ENCODE measurements at regions not wholly inside any gene's neighbourhood (a gene's known extent, or its start where the extent isn't known, plus 50 kb on each side); places are given as distances from the start of the nearest gene placed in this dataset.

GRCh38 chr1:58881471-58881994, 97.7 kb upstream of the JUN start (continued):
- TF ChIP-seq PRDM10 (IDR thresholded peaks at IDR 0.05; ENCODE audit: partially characterized antibody), result no peak
- TF ChIP-seq GABPA (tag; conservative IDR thresholded peaks at IDR 0.05; ENCODE audit: low read depth), result 0 out of 2 replicates have a peak, but pooled peaks have one; percentile 12
- peak; percentile 80; the same call in 1 of the 2 replicates for TF ChIP-seq ESRRA (IDR thresholded peaks at IDR 0.05; ENCODE audit: borderline replicate concordance, low read depth)
- no peak for TF ChIP-seq ZNF507 (tag; conservative IDR thresholded peaks at IDR 0.05)
- TF ChIP-seq MEF2A (IDR thresholded peaks at IDR 0.05; ENCODE audit: control insufficient read depth, low read depth, low read length), result peak; percentile 70
- TF ChIP-seq BHLHE40 (IDR thresholded peaks at IDR 0.05; ENCODE audit: low read length), result peak; percentile 9; the same call in 1 of the 2 replicates
- TF ChIP-seq LEF1 (IDR thresholded peaks at IDR 0.05), result peak; percentile 67; the same call in 1 of the 2 replicates
- TF ChIP-seq NFIC (IDR thresholded peaks at IDR 0.05), result peak; percentile 64
- TF ChIP-seq MBD2 (IDR thresholded peaks at IDR 0.05; ENCODE audit: borderline replicate concordance, low read depth), result peak; percentile 70
- TF ChIP-seq CBFB (CRISPR knock-in tag; IDR thresholded peaks at IDR 0.05), result 0 out of 2 replicates have a peak, but pooled peaks have one; percentile 54
- 0 out of 4 replicates have a peak, but pooled peaks of 1 of the 2 experiments have one; percentile 15 for TF ChIP-seq ZMIZ1 (IDR thresholded peaks at IDR 0.05; ENCODE audit: low read depth in 2 of 2, low read length in 2 of 2)
- peak; percentile 72; the same call in 1 of the 2 replicates for TF ChIP-seq ZKSCAN1 (IDR thresholded peaks at IDR 0.05; ENCODE audit: low read depth, low read length)
- TF ChIP-seq KDM1A (IDR thresholded peaks at IDR 0.05), result peak; percentile 98
- peak; percentile 70 to 72 for TF ChIP-seq NCOA2 (IDR thresholded peaks at IDR 0.05; ENCODE audit: partially characterized antibody in 2 of 2)
- peak; percentile 68; the same call in 1 of the 2 replicates for TF ChIP-seq KLF13 (tag; IDR thresholded peaks at IDR 0.05; ENCODE audit: borderline replicate concordance, low read depth)
- peak; percentile 68 for TF ChIP-seq CXXC5 (CRISPR knock-in tag; IDR thresholded peaks at IDR 0.05)
- TF ChIP-seq VEZF1 (CRISPR knock-in tag; IDR thresholded peaks at IDR 0.05), result peak; percentile 61
- peak; percentile 100 for TF ChIP-seq NFE2 (IDR thresholded peaks at IDR 0.05; ENCODE audit: low read depth)
- no peak for TF ChIP-seq ZNF23 (CRISPR knock-in tag; IDR thresholded peaks at IDR 0.05)
- TF ChIP-seq MYNN (IDR thresholded peaks at IDR 0.05), result peak; percentile 92
- TF ChIP-seq MYNN (CRISPR knock-in tag; IDR thresholded peaks at IDR 0.05), result no peak
- TF ChIP-seq ZNF707 (CRISPR knock-in tag; conservative IDR thresholded peaks at IDR 0.05), result no peak
